Kidney (tissue), 13 donors: ENCODE measurements at regions not wholly inside any gene's neighbourhood (a gene's known extent, or its start where the extent isn't known, plus 50 kb on each side); places are given as distances from the start of the nearest gene placed in this dataset.

Experiments
- DNase-seq, 5 donors: peaks; one replicate each; pipeline ENCODE4 v3.0.0-alpha.2; 2013 to 2020
- FAIRE-seq: peaks from 2 replicates; lab custom pipeline; 2012; peaks lifted over from hg19 to GRCh38; lab: Jason Lieb, UNC
- H3K27ac ChIP-seq, 2 donors: one replicate each; pipeline ENCODE4 v1.7.0; 2013; ENCODE audit warnings: low read depth in 2 of 2, low read length in 2 of 2, inconsistent platforms in 1 of 2
- H3K27me3 ChIP-seq: one replicate; pipeline ENCODE4 v1.7.1; 2013; ENCODE audit warnings: low read length, inconsistent platforms; ENCODE audit not compliant: control insufficient read depth, insufficient read depth
- H3K36me3 ChIP-seq, 3 donors: one replicate each; pipeline versions ENCODE4 v1.7.0 to v1.7.1; 2013; ENCODE audit warnings: low read length in 3 of 3, control low read depth in 1 of 3, inconsistent platforms in 1 of 3; ENCODE audit not compliant: insufficient read depth in 3 of 3, control insufficient read depth in 2 of 3
- H3K4me1 ChIP-seq, 3 donors: one replicate each; pipeline versions ENCODE4 v1.7.0 to v1.7.1; 2013; ENCODE audit warnings: low read length in 3 of 3, inconsistent platforms in 1 of 3, low read depth in 1 of 3; ENCODE audit not compliant: control insufficient read depth in 2 of 3, insufficient read depth in 2 of 3
- H3K4me3 ChIP-seq, 3 donors: one replicate each; pipeline versions ENCODE4 v1.7.0 to v1.8.1; 2013; ENCODE audit warnings: low read length in 3 of 3, control low read depth in 1 of 3, inconsistent platforms in 1 of 3
- H3K9ac ChIP-seq, 3 donors: one replicate each; pipeline versions ENCODE4 v1.7.0 to v1.7.1; 2013; ENCODE audit warnings: low read length in 3 of 3, control low read depth in 1 of 3, inconsistent platforms in 1 of 3
- H3K9me3 ChIP-seq, 3 donors: one replicate each; pipeline versions ENCODE4 v1.7.0 to v1.7.1; 2013; ENCODE audit warnings: low read length in 3 of 3, control low read depth in 1 of 3, inconsistent platforms in 1 of 3; ENCODE audit not compliant: control insufficient read depth in 2 of 3, insufficient read depth in 1 of 3
- intact Hi-C: fragments of 100-400 bp; cut with DNase I; formaldehyde crosslinking; loops from one replicate; pipeline ENCODE4 v1.11.1; 2022
- TF ChIP-seq, protein P1 (sequence below): IDR thresholded peaks from 3 replicates; pipeline ENCODE4 v1.5.1; 2012; ENCODE audit warnings: mild to moderate bottlenecking, moderate library complexity, borderline replicate concordance; ENCODE audit not compliant: insufficient read depth; ENCODE audit errors: extremely low read depth
- donor health status: control.
- donor health status: control.
- donor health status: control.
- donor health status: control.
- donor health status: control.
- donor health status: DM: yes; HTN: yes; CAD: no.
- donor health status: Normal renal cell carcinoma (clear cell type).

DNA sequence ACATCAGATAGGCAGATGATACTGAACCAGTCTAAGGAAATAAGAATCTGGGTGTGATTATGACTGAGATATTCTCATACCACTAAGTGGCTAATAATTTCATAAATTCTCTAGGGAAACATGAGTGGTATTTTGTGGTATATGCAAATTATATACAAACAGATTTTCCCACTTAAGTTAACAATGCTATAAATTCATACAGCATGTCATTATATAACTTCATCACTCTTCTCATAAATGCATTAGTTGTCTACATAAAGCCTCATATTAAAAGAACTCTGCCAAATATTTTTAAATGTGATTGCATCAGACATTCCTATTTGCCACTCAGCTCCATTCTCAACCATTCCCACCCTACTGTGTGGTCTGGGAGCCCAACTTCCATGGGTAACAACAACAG lies 226.5 kb downstream of the TLE1 start:
- TF ChIP-seq, protein P1, sequence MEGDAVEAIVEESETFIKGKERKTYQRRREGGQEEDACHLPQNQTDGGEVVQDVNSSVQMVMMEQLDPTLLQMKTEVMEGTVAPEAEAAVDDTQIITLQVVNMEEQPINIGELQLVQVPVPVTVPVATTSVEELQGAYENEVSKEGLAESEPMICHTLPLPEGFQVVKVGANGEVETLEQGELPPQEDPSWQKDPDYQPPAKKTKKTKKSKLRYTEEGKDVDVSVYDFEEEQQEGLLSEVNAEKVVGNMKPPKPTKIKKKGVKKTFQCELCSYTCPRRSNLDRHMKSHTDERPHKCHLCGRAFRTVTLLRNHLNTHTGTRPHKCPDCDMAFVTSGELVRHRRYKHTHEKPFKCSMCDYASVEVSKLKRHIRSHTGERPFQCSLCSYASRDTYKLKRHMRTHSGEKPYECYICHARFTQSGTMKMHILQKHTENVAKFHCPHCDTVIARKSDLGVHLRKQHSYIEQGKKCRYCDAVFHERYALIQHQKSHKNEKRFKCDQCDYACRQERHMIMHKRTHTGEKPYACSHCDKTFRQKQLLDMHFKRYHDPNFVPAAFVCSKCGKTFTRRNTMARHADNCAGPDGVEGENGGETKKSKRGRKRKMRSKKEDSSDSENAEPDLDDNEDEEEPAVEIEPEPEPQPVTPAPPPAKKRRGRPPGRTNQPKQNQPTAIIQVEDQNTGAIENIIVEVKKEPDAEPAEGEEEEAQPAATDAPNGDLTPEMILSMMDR = no peak
- Histone ChIP-seq H3K4me1 (no peaks in the 10 kb centered on the region), H3K27me3 (no peaks in the 10 kb centered on the region), H3K36me3 (no peaks in the 10 kb centered on the region), H3K9me3 (no peaks in the 10 kb centered on the region), H3K4me3 (no peak overlapping the region), H3K9ac (no peak overlapping the region), H3K27ac (no peak overlapping the region)
- DNase-seq (no peak), FAIRE-seq (no peak)
- intact Hi-C loops = no loop called here

DNA sequence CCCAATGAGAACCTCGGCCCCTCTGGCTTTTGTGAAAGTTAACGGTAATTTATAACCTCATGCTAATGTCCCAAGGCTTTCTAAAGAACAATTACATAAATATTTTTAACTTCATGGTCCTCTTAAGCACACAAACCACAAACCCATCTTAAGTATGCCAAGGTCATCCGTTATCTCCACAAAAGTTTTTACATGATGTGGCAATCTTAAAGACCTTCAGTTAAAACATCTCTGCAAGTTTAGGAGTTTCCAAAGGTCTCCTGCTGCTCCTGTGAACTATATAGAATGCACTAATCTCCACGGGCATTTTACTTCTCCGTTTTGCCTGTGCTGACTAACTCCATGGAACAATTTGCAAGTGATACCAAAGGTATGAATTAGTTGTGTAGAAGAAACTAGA lies 228.2 kb downstream of the TLE1 start:
- intact Hi-C loops = no loop called here
- Histone ChIP-seq H3K9me3 (no peaks in the 10 kb centered on the region), H3K4me3 (no peak overlapping the region), H3K9ac (no peak overlapping the region), H3K36me3 (no peaks in the 10 kb centered on the region), H3K4me1 (no peaks in the 10 kb centered on the region), H3K27me3 (no peaks in the 10 kb centered on the region), H3K27ac (no peak overlapping the region)
- TF ChIP-seq, protein P1 = no peak
- FAIRE-seq = no peak
- DNase-seq = no peak

DNA sequence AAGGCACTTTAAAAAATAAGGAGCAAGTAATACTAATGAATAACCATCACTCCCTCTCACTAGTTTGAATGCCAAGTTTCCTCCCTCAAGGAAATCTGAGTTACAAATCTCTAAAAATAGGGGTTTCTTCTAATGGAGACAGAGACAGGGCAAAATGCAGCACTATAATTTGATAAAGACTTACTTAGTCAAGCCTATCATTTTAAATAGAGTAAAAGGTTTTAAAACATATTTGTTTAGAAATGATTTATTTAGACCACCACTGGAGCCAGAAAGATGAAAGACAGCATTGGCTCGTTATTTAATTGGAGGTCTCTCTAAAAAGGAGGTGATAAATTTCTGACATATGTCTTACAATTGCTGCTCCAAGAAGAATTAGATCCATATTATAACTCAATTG lies 228.7 kb downstream of the TLE1 start:
- Histone ChIP-seq H3K4me3 (no peak overlapping the region), H3K9me3 (no peaks in the 10 kb centered on the region), H3K27ac (no peak overlapping the region), H3K9ac (no peak overlapping the region), H3K36me3 (no peaks in the 10 kb centered on the region), H3K4me1 (no peaks in the 10 kb centered on the region), H3K27me3 (no peaks in the 10 kb centered on the region)
- TF ChIP-seq, protein P1 = no peak
- DNase-seq (peak in 2 of 5 donors; percentile 6 to 38), FAIRE-seq (no peak)
- intact Hi-C loops = no loop called here

DNA sequence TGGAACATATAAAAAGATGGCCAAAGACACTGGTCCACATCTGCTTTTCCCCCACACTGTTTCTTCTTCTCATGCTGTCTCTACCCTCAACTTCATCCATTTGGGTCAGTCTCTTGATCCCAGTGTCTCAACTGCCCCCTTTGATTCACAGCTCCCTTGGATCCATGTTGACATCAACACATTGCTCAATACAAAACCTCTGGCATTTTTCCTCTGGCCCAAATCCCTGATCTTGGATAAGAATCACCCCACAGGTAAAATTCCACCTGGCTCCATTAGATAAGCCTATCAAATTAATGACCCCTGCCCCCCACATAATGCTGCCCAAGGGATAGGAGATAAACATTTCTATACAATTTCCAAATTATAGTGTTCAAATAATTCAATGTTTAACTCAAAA lies 229.8 kb downstream of the TLE1 start:
- TF ChIP-seq, protein P1 = no peak
- Histone ChIP-seq H3K4me1 (no peaks in the 10 kb centered on the region), H3K4me3 (no peak overlapping the region), H3K9ac (no peak overlapping the region), H3K27me3 (no peaks in the 10 kb centered on the region), H3K36me3 (no peaks in the 10 kb centered on the region), H3K27ac (no peak overlapping the region), H3K9me3 (no peaks in the 10 kb centered on the region)
- intact Hi-C loops = no loop called here
- no peak for DNase-seq
- no peak for FAIRE-seq
